HepG2 (cell line): ENCODE measurements at regions not wholly inside any gene's neighbourhood (a gene's known extent, or its start where the extent isn't known, plus 50 kb on each side); places are given as distances from the start of the nearest gene placed in this dataset.

Experiments
- CBX1 ChIP-seq: IDR thresholded peaks from one replicate; pipeline ENCODE4 v1.6.1; 2016; ENCODE audit warnings: antibody characterized with exemption, low read depth
- KIAA2018 ChIP-seq: sonication (generic); formaldehyde crosslinking; IDR thresholded peaks from 2 replicates; pipeline ENCODE4 v1.5.0; 2020; ENCODE audit warnings: mild to moderate bottlenecking, missing genetic modification reagents, borderline replicate concordance
- MTA1 ChIP-seq: sonication (generic); formaldehyde crosslinking; IDR thresholded peaks from 2 replicates; pipeline ENCODE4 v1.4.0; 2020; ENCODE audit warnings: missing genetic modification reagents, mild to moderate bottlenecking, borderline replicate concordance
- SALL1 ChIP-seq: sonication (generic); formaldehyde crosslinking; IDR thresholded peaks from 2 replicates; pipeline ENCODE4 v1.8.0; 2022; ENCODE audit warnings: mild to moderate bottlenecking, missing genetic modification reagents
- SETDB1 ChIP-seq: sonication (generic); formaldehyde crosslinking; IDR thresholded peaks from 2 replicates; pipeline ENCODE4 v1.5.1; 2020; ENCODE audit warnings: missing genetic modification reagents, mild to moderate bottlenecking, borderline replicate concordance
- TBX3 ChIP-seq: fragments of 450-650 bp; IDR thresholded peaks from 2 replicates; pipeline ENCODE4 v1.6.1; 2017; ENCODE audit warnings: antibody characterized with exemption, mild to moderate bottlenecking, inconsistent platforms, borderline replicate concordance
- ZBTB7A ChIP-seq: sonication (generic); formaldehyde crosslinking; IDR thresholded peaks from 2 replicates; pipeline ENCODE4 v1.8.0; 2022; ENCODE audit warnings: mild to moderate bottlenecking, missing genetic modification reagents
- ZNF225 ChIP-seq: sonication (generic); formaldehyde crosslinking; IDR thresholded peaks from 2 replicates; pipeline ENCODE4 v1.4.0; 2020; ENCODE audit warnings: mild to moderate bottlenecking, missing genetic modification reagents
- ZNF652 ChIP-seq: IDR thresholded peaks from 2 replicates; pipeline ENCODE4 v1.6.1; 2016; ENCODE audit warnings: low read depth, borderline replicate concordance
- ZNF800 ChIP-seq: sonication (generic); formaldehyde crosslinking; IDR thresholded peaks from 2 replicates; pipeline ENCODE4 v1.4.0; 2020; ENCODE audit warnings: missing genetic modification reagents

GRCh38 chrX:128335671-128336070 is 283.5 kb upstream of the ACTRT1 start (continued):
- TF ChIP-seq KIAA2018 (no peak), ZNF225 (no peak), MTA1 (CRISPR knock-in tag) (no peak), ZBTB7A (CRISPR knock-in tag) (no peak), ZNF652 (CRISPR knock-in tag) (no peak), SALL1 (no peak), SETDB1 (CRISPR knock-in tag) (no peak), CBX1 (no peak), TBX3 (no peak), ZNF800 (CRISPR knock-in tag) (no peak)
